HG02759 (cell line): ENCODE measurements at regions not wholly inside any gene's neighbourhood (a gene's known extent, or its start where the extent isn't known, plus 50 kb on each side); places are given as distances from the start of the nearest gene placed in this dataset.
"Not testable (repeated sequence)": the region's sequence is repeated elsewhere in the genome, so short reads cannot be mapped to it uniquely, and the experiment has no call there.

Source experiments
- ATAC-seq: cut with Tn5 transposase; IDR thresholded peaks from one replicate; pipeline ENCODE4 v1.9.1; 2021; ENCODE audit warnings: mild to moderate bottlenecking, moderate library complexity; ENCODE audit not compliant: unreplicated experiment

GRCh38 chr9:73056245-73056644, 95.4 kb upstream of the ANXA1 start:
- no peak for ATAC-seq

- no peak for ATAC-seq
These were observed 97.6 kb upstream of the ANXA1 start for GRCh38 chr9:73054091-73054490.

GRCh38 chr9:73053543-73053942, 98.1 kb upstream of the ANXA1 start:
- ATAC-seq: no peak

- no peak for ATAC-seq
These were observed 98.2 kb upstream of the ALDH1A1 start for GRCh38 chr9:73050887-73051550.

DNA sequence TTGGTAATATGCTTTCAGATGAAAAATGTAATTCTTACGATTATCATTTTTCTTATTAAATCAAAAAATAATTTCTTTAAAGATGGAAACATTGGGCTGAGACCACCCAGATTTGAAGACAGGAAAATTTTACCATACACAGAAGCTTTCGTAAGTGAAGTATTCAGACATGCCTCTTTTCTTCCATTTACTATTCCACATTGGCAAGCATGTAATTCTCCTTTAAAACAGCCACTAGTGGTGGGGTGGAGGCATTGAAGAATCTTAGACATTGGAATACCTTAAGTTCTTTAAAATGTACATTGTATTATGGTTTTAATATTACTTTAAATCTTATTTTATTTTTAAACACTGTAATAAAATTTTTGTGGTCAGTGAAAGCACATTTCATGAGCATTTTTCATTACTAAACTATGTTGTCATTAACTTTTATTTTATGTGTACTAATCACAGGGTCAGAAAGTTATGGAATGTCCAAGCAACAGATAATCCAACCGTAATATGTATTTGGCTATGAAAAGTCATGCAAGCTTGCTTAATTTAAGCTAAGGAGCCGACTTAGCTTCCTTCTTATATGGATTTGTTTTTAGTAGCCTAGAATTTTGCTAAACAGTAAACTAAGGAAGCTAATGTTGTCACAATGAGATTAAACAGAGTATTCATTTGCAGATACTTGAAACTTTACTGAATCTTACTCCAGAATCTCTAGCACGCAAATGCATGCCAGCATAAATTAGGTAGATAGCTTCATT, 97.4 kb upstream of the ALDH1A1 start:
- ATAC-seq: no peak

DNA sequence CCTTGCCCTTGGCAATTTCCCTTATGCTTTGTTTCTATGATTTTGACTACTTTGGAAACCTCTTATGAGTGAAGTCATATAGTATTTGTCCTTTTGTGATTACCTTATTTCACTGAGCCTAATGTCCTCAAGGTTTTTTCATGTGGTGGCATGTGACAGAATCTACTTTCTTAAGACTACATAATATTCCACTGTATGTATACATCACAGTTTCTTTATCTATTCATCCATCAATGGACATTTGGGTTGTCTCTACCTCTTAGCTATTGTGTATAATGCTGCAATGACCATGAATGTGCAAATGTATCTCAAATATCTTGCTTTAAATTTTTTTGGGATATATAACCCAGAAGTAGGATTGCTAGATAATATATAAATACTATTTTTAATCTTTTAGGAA, 96.4 kb upstream of the ALDH1A1 start:
- no peak for ATAC-seq

DNA sequence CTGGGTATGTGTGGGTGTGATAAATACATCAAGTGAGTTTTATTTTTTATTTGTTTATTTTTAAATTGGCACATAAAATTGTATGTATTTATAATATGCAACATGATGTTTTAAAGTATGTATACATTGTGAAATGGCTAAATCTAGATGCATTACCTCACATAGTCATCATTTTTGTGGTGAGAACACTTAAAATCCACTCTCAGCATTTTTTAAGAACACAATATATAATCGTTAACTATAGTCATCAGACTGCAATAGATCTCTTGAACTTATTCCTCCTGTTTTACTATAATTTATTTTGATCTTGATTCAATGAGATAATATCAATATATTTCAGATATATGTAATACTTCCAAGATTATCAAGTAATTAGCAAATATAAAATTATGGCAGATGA, 93.9 kb upstream of the ALDH1A1 start:
- ATAC-seq: no peak

DNA sequence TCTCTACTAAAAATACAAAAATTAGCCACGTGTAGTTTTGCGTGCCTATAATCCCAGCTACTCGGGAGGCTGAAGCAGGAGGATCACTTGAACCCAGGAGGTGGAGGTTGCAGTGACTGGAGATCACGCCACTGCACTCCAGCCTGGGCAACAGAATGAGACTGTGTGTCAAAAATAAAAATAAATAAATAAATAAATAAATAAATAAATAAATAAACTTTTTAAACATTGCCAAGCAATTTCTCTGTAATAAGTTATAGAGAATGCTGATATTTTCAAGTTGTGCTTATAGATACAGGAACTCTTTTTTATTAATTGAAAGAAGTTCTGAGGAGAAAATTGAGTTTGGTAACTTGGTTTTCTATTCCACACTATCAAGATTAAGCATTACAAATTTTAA, 91.9 kb upstream of the ALDH1A1 start:
- not testable (repeated sequence) for ATAC-seq

GRCh38 chr9:73042155-73042554, 89.3 kb upstream of the ALDH1A1 start:
- no peak for ATAC-seq

DNA sequence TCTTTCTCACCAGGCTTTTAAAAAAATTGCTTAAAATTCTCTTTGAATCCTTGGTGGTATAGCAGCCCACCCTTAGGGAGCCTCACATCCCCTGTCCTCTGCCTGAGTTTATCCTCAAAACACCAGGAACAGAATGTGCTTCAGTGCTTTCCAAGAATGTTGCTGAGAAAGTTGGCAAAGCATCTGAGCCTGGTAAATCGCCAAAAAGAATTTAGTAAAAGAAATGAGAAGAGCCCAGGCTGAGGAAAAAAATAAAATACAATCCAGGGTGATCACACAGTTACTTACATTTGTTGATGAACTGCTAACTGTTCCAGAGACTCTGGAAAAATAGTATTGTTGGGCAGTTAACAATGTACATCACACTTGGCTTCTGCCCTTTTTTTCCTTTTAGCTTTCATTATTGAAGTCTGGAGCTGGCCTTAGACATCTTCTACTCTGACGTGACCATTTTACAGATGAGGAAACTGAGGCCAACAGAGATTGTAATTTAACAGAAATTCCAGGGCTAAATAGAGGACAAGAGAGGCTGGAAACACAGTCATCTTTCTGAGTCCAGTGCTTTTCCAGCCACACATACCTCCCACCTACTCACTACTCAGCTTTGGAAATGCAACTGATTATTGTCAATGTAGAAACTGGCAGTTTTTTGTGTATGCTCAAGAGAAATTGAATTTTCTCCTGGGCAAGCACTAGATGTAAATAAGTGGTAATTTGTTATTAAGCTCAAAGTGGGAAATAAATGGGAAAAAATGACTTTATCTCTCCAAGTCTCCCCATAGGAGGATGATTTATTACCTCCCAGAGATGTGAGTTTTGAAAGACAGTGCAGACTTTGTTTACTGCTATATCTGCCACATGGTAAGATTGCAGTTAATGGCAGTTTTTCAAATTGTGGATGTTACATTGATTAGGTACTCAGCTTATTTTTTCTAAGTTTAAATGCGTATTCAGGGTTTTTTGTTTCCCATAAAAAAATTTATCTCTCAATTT, 86.7 kb upstream of the ALDH1A1 start:
- ATAC-seq: no peak

GRCh38 chr9:73038613-73039012, 85.8 kb upstream of the ALDH1A1 start:
- ATAC-seq: no peak

- ATAC-seq: no peak
These were observed 85.2 kb upstream of the ALDH1A1 start for GRCh38 chr9:73038089-73038509.

- ATAC-seq: no peak
These were observed 84.8 kb upstream of the ALDH1A1 start for GRCh38 chr9:73037613-73038012.

GRCh38 chr9:73034962-73035361, 82.1 kb upstream of the ALDH1A1 start:
- no peak for ATAC-seq

- no peak for ATAC-seq
These were observed 78.5 kb upstream of the ALDH1A1 start for GRCh38 chr9:73031350-73031749.

DNA sequence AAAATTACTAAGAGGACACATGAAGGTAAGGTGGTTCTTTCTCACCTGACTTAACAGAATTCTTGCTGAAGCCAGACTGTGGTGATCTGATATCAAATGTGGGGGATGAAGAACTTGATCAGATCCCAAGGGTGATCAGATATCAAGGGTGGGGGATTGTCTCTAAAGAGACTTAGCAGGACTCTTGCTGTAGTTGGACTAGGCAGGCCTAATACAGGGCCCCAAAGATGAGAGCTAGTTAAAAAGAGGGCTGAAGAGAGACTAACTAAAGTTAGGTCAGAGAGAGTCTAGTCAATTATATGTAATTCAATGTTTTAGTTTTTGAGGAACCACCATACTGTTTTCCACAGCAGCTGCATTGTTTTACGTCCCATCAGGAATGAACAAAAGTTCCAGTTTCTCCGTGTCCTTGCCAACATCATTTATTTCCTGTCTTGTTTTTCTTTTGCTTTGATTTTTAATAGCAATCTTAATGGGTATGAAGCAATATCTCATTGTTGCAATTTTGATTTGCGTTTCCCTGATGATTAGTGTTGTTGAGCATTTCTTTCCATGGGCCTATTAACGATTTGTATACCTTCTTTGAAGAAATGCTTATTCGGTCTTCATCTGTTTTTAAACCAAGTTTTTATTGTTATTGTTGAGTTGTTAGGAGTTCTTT, 77.6 kb upstream of the ALDH1A1 start:
- no peak for ATAC-seq

DNA sequence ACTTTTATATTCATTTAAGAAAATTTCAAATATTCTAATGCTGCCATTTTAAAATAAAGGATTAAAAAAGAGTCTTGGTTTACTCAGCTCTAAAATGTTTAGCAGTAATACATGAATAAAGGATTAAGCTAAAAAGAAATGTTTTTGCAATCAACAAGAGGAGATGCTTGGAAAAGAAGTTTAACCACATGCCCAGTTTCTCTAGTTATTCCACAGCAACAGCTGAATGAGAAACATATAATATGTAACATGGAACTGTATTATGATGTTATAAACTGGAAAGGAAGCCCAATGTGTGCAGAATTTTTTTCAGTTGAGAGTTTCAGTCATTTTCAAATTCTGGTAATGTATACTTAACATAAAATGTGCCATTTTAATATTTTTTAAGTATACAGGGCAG, 76.5 kb upstream of the ALDH1A1 start:
- no peak for ATAC-seq

DNA sequence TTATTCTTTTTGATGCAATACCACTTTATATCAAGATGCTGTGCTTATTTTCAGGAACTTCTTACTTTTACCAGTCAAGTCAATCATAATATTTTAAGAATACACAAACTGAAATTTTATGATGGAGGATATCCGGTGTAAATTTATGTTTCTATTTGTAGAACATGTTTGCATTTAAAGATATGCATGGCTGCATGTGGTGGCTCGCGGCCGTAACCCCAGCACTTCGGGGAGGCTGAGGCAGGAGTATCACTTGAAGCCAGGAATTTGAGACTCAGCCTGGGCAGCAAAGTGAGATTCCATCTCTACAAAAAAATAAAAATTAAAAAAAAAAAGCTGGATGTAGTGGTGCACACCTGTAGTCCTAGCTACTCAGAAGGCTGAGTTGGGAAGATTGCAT, 73.5 kb upstream of the ALDH1A1 start:
- ATAC-seq: no peak

- no peak for ATAC-seq
These were observed 71.8 kb upstream of the ALDH1A1 start for GRCh38 chr9:73024601-73025034.

GRCh38 chr9:73023025-73023541, 70.2 kb upstream of the ALDH1A1 start:
- peak; percentile 76 for ATAC-seq

DNA sequence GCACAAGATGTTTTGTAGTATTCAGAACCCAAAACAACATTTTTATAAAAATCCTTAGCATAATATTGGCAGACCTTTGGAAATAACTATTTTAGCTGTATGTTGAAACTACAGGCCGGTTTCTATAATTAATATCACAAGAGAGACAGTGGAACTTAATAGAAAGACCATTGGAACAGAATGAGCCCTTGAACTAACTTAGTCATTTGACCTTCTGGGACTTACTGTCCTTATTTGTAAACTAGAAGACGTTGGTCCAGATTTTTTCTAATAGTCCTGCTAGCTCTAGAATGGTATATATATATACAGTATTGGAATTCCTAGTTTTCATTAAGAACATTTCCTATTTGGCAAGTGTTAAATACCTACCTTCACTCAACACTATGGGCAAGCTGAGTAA, 69.5 kb upstream of the ALDH1A1 start:
- ATAC-seq: no peak
